Neural cell (in vitro differentiated cells): ENCODE measurements at regions not wholly inside any gene's neighbourhood (a gene's known extent, or its start where the extent isn't known, plus 50 kb on each side); places are given as distances from the start of the nearest gene placed in this dataset.

Source experiments
- H2AFZ ChIP-seq: fragments of 200-600, 300-800 bp; sonication (generic), shearing (Covaris generic); 2 replicates; pipeline ENCODE4 v1.6.0; 2014; ENCODE audit warnings: low read depth, mild to moderate bottlenecking, antibody characterized with exemption, low read length, moderate library complexity
- H3F3A ChIP-seq: fragments of 200-600 bp; shearing (Covaris generic); 2 replicates; pipeline ENCODE4 v1.6.1; 2016; ENCODE audit warnings: mild to moderate bottlenecking, moderate library complexity, mixed read lengths, antibody characterized with exemption, low read length; ENCODE audit not compliant: insufficient read depth, poor library complexity, severe bottlenecking
- H3K27ac ChIP-seq: fragments of 200-600, 300-800 bp; sonication (generic), shearing (Covaris generic); 2 replicates; pipeline ENCODE4 v1.5.1; 2014; ENCODE audit warnings: mild to moderate bottlenecking, low read length, moderate library complexity
- H3K27me3 ChIP-seq: fragments of 300-800, 200-600 bp; sonication (generic), shearing (Covaris generic); 2 replicates; pipeline ENCODE4 v1.6.0; 2014; ENCODE audit warnings: mild to moderate bottlenecking, low read depth, low read length, moderate library complexity; ENCODE audit not compliant: insufficient read depth
- H3K36me3 ChIP-seq: fragments of 300-800, 200-600 bp; sonication (generic), shearing (Covaris generic); 2 replicates; pipeline ENCODE4 v1.5.1; 2014; ENCODE audit warnings: mild to moderate bottlenecking, antibody characterized with exemption, low read length, moderate library complexity; ENCODE audit not compliant: insufficient read depth
- H3K4me2 ChIP-seq: fragments of 300-800, 200-600 bp; sonication (generic), shearing (Covaris generic); 2 replicates; pipeline ENCODE4 v1.6.0; 2014; ENCODE audit warnings: mild to moderate bottlenecking, low read length
- H3K4me3 ChIP-seq: fragments of 300-800, 200-600 bp; sonication (generic), shearing (Covaris generic); 2 replicates; pipeline ENCODE4 v1.5.1; 2014; ENCODE audit warnings: mild to moderate bottlenecking, low read length, moderate library complexity
- H3K79me2 ChIP-seq: fragments of 200-600 bp; shearing (Covaris generic); replicated peaks from 2 replicates; pipeline ENCODE4 v1.6.0; 2014; ENCODE audit warnings: mild to moderate bottlenecking, low read length, moderate library complexity; ENCODE audit not compliant: insufficient read depth
- H3K9ac ChIP-seq: fragments of 300-800, 200-600 bp; sonication (generic), shearing (Covaris generic); 2 replicates; pipeline ENCODE4 v1.6.1; 2016; ENCODE audit warnings: mild to moderate bottlenecking, low read length, mixed read lengths
- H3K9me2 ChIP-seq: fragments of 200-600 bp; shearing (Covaris generic); 2 replicates; pipeline ENCODE4 v1.6.1; 2016; ENCODE audit warnings: mild to moderate bottlenecking, low read length, mixed read lengths; ENCODE audit not compliant: insufficient read depth
- H3K9me3 ChIP-seq: fragments of 200-600, 300-800 bp; sonication (generic), shearing (Covaris generic); 2 replicates; pipeline ENCODE4 v1.6.1; 2016; ENCODE audit warnings: mild to moderate bottlenecking, mixed run types, low read length, moderate library complexity, mixed read lengths
- H4K20me1 ChIP-seq: fragments of 200-600 bp; shearing (Covaris generic); 2 replicates; pipeline ENCODE4 v1.6.1; 2016; ENCODE audit warnings: mild to moderate bottlenecking, mixed run types; ENCODE audit not compliant: insufficient read depth
- CTCF ChIP-seq: fragments of 450-650 bp; IDR thresholded peaks from 2 replicates; pipeline ENCODE4 v1.5.1; 2014; ENCODE audit warnings: antibody characterized with exemption, mild to moderate bottlenecking, moderate library complexity; ENCODE audit not compliant: poor library complexity, severe bottlenecking
- EP300 ChIP-seq: fragments of 450-650 bp; conservative IDR thresholded peaks from 2 replicates; pipeline ENCODE4 v1.6.1; 2014; ENCODE audit warnings: antibody characterized with exemption, mild to moderate bottlenecking, moderate library complexity; ENCODE audit not compliant: poor library complexity, severe bottlenecking
- EZH2 ChIP-seq: fragments of 200-600, 300-800 bp; shearing (Covaris generic), sonication (generic); IDR thresholded peaks from 2 replicates; pipeline ENCODE4 v1.6.1; 2014; ENCODE audit warnings: antibody characterized with exemption, low read length, borderline replicate concordance, mild to moderate bottlenecking; ENCODE audit not compliant: insufficient read depth, poor library complexity, severe bottlenecking
- MXI1 ChIP-seq: fragments of 450-650 bp; conservative IDR thresholded peaks from 2 replicates; pipeline ENCODE4 v1.6.1; 2014; ENCODE audit warnings: antibody characterized with exemption, mild to moderate bottlenecking; ENCODE audit not compliant: poor library complexity, severe bottlenecking
- POLR2AphosphoS5 ChIP-seq: IDR thresholded peaks from 2 replicates; pipeline ENCODE4 v1.6.1; 2012
- RAD21 ChIP-seq: fragments of 450-650 bp; conservative IDR thresholded peaks from 2 replicates; pipeline ENCODE4 v1.6.1; 2014; ENCODE audit warnings: antibody characterized with exemption, mild to moderate bottlenecking, moderate library complexity
- REST ChIP-seq: IDR thresholded peaks from 2 replicates; pipeline ENCODE4 v1.6.1; 2012; ENCODE audit warnings: borderline replicate concordance
- SMC3 ChIP-seq: fragments of 450-650 bp; conservative IDR thresholded peaks from 2 replicates; pipeline ENCODE4 v1.6.1; 2014; ENCODE audit warnings: antibody characterized with exemption, mild to moderate bottlenecking, moderate library complexity; ENCODE audit not compliant: poor library complexity
- TAF1 ChIP-seq: IDR thresholded peaks from 2 replicates; pipeline ENCODE4 v1.6.1; 2012; ENCODE audit warnings: low read depth

GRCh38 chr2:76669966-76670465 lies 852.2 kb downstream of the LRRTM4 start:
- TF ChIP-seq TAF1 (no peak), MXI1 (no peak), EZH2 (no peak)
- Histone ChIP-seq H3K9me3 (no peaks in the 10 kb centered on the region), H3K27ac (no peak overlapping the region), H3K9me2 (no peaks in the 10 kb centered on the region), H3K36me3 (no peaks in the 10 kb centered on the region), H3K4me3 (no peak overlapping the region), H4K20me1 (no peaks in the 10 kb centered on the region), H2AFZ (no peak overlapping the region), H3K79me2 (no peaks in the 10 kb centered on the region), H3K4me2 (no peak overlapping the region), H3K27me3 (no peaks in the 10 kb centered on the region), H3F3A (no peaks in the 10 kb centered on the region), H3K9ac (no peak overlapping the region)

GRCh38 chr2:76668279-76668678 lies 853.9 kb downstream of the LRRTM4 start:
- H3K4me3 ChIP-seq, result no peak overlapping the region
- no peak overlapping the region for H3K4me2 ChIP-seq
- no peaks in the 10 kb centered on the region for H4K20me1 ChIP-seq
- no peaks in the 10 kb centered on the region for H3K9me3 ChIP-seq
- H3K36me3 ChIP-seq, result no peaks in the 10 kb centered on the region
- no peaks in the 10 kb centered on the region for H3K79me2 ChIP-seq
- no peaks in the 10 kb centered on the region for H3K27me3 ChIP-seq
- H2AFZ ChIP-seq, result no peak overlapping the region
- TF ChIP-seq CTCF, result no peak
- TF ChIP-seq EZH2, result no peak
- TF ChIP-seq SMC3, result no peak
- no peak for TF ChIP-seq MXI1
- TF ChIP-seq RAD21, result no peak
- TF ChIP-seq REST, result no peak
- no peak for TF ChIP-seq TAF1
- no peak for TF ChIP-seq POLR2AphosphoS5
- TF ChIP-seq EP300, result no peak
- no peaks in the 10 kb centered on the region for H3K9me2 ChIP-seq
- no peak overlapping the region for H3K9ac ChIP-seq
- no peaks in the 10 kb centered on the region for H3F3A ChIP-seq
- no peak overlapping the region for H3K27ac ChIP-seq
